Loucy (cell line): ENCODE measurements at regions not wholly inside any gene's neighbourhood (a gene's known extent, or its start where the extent isn't known, plus 50 kb on each side); places are given as distances from the start of the nearest gene placed in this dataset.

Experiments used
- CTCF ChIP-seq: fragments of 200-600 bp; sonication (generic); conservative IDR thresholded peaks from 2 replicates; pipeline ENCODE4 v1.5.1; 2014; ENCODE audit warnings: mild to moderate bottlenecking, antibody characterized with exemption, low read length
- EZH2phosphoT487 ChIP-seq: fragments of 200-600 bp; IDR thresholded peaks from 2 replicates; pipeline ENCODE4 v1.6.1; 2018; ENCODE audit warnings: antibody characterized with exemption, mild to moderate bottlenecking, moderate library complexity, borderline replicate concordance

- TF ChIP-seq CTCF (no peak), EZH2phosphoT487 (no peak)
Observed at GRCh38 chr11:23781803-23782560, 714.9 kb upstream of the LUZP2 start.
